ENCODE measurements at regions not wholly inside any gene's neighbourhood (a gene's known extent, or its start where the extent isn't known, plus 50 kb on each side); places are given as distances from the start of the nearest gene placed in this dataset.

DNA sequence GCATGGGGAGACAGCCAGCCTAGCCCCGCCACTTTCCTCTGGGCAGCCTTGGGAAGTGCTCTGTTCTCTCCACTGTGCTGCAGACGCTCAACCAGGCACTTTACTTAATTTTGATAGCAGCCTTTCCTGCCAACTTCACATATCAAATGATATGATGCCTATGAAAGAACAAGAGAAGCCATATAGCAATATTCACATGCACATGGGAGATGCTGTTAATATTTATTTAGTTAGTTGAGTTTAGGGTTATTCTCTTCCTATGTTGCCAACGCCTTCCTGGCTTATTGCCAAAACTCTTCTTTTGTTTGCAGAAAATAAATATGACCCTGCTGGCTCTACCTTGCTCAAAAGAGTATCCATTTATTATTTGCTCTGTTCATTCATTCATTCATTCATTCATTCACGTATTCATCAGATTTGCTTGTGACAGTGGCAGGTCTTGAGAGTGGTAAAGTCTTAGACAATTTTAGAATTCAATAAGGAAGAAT lies 99.3 kb downstream of the GATA6 start:
- TF ChIP-seq, protein P1, sequence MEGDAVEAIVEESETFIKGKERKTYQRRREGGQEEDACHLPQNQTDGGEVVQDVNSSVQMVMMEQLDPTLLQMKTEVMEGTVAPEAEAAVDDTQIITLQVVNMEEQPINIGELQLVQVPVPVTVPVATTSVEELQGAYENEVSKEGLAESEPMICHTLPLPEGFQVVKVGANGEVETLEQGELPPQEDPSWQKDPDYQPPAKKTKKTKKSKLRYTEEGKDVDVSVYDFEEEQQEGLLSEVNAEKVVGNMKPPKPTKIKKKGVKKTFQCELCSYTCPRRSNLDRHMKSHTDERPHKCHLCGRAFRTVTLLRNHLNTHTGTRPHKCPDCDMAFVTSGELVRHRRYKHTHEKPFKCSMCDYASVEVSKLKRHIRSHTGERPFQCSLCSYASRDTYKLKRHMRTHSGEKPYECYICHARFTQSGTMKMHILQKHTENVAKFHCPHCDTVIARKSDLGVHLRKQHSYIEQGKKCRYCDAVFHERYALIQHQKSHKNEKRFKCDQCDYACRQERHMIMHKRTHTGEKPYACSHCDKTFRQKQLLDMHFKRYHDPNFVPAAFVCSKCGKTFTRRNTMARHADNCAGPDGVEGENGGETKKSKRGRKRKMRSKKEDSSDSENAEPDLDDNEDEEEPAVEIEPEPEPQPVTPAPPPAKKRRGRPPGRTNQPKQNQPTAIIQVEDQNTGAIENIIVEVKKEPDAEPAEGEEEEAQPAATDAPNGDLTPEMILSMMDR (IDR thresholded peaks at IDR 0.05; ENCODE audit: poor library complexity), result no peak
- TF ChIP-seq EZH2phosphoT487 (IDR thresholded peaks at IDR 0.05; ENCODE audit: low read depth, severe bottlenecking, unreplicated experiment) (no peak), EZH2 (IDR thresholded peaks at IDR 0.05; ENCODE audit: borderline replicate concordance) (no peak)

All from hepatocyte (in vitro differentiated cells).